Effector memory CD4-positive, alpha-beta T cell (primary cell): ENCODE measurements at regions not wholly inside any gene's neighbourhood (a gene's known extent, or its start where the extent isn't known, plus 50 kb on each side); places are given as distances from the start of the nearest gene placed in this dataset.

Source experiments
- DNase-seq, 3 donors: peaks; one replicate each; pipeline ENCODE4 v3.0.0-alpha.2; 2020
- H3K27ac ChIP-seq: 2 replicates; pipeline ENCODE4 v1.7.0; 2013; ENCODE audit warnings: mild to moderate bottlenecking, low read length, moderate library complexity; ENCODE audit not compliant: insufficient read depth, poor library complexity, severe bottlenecking
- H3K27me3 ChIP-seq: replicated peaks from 2 replicates; pipeline ENCODE4 v1.7.0; 2013; ENCODE audit warnings: mild to moderate bottlenecking, low read length; ENCODE audit not compliant: insufficient read depth, control insufficient read depth, poor library complexity, severe bottlenecking
- H3K36me3 ChIP-seq: 2 replicates; pipeline ENCODE4 v1.7.0; 2013; ENCODE audit warnings: mild to moderate bottlenecking, low read length, moderate library complexity; ENCODE audit not compliant: control insufficient read depth, insufficient read depth
- H3K4me1 ChIP-seq: 2 replicates; pipeline ENCODE4 v1.7.0; 2013; ENCODE audit warnings: low read length, mild to moderate bottlenecking; ENCODE audit not compliant: control insufficient read depth, insufficient read depth, poor library complexity, severe bottlenecking
- H3K4me3 ChIP-seq: 2 replicates; pipeline ENCODE4 v1.7.0; 2013; ENCODE audit warnings: low read length, low read depth, mild to moderate bottlenecking; ENCODE audit not compliant: insufficient read depth, poor library complexity, severe bottlenecking
- H3K9me3 ChIP-seq: 2 replicates; pipeline ENCODE4 v1.7.0; 2013; ENCODE audit warnings: mild to moderate bottlenecking, low read length, moderate library complexity; ENCODE audit not compliant: control insufficient read depth

DNA sequence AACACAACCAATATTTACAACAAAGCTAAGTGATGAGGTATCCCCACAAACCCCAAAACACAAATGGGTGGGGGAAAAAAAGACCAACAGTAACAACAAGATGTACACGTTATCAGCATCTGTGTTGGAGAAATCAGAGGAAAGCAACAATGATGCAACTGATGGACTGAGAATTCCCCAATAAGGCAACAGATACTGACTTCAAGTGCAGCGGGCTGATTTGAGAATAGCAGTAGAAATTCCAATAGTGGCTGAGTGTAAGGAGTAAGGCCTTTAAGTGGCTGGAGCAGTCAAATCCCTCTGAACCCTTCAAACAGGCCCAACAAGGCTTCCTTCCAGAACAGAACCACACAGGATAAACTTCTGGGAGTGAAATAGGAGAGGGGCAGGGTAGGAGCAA lies 97.6 kb downstream of the TM2D1 start:
- Histone ChIP-seq H3K4me3 (no peak overlapping the region), H3K4me1 (no peaks in the 10 kb centered on the region), H3K9me3 (no peaks in the 10 kb centered on the region), H3K36me3 (no peaks in the 10 kb centered on the region), H3K27ac (no peak overlapping the region), H3K27me3 (no peaks in the 10 kb centered on the region)
- DNase-seq, result no peak

DNA sequence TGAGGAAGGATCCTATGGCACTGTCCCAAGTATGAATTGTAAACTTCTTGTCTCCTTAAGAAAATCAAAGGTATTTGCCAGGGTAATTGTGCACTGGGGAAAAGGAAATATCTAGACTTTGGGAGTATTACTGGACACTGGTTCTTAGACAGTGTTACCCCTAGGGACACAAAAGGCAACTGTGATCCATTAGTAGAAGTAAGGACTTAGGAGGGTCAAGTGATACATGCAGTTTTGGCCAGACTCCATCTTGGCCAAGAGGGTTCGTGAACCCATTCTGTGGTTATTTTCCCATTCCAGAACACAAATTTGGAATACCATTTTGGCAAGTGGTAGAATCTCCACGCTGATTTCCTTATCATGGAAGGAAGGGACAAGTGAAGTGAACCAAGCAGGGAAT lies 98.1 kb downstream of the TM2D1 start:
- H3K27me3 ChIP-seq, result no peaks in the 10 kb centered on the region
- H3K4me1 ChIP-seq, result no peaks in the 10 kb centered on the region
- no peaks in the 10 kb centered on the region for H3K36me3 ChIP-seq
- no peak overlapping the region for H3K4me3 ChIP-seq
- no peaks in the 10 kb centered on the region for H3K9me3 ChIP-seq
- no peak for DNase-seq
- H3K27ac ChIP-seq, result no peak overlapping the region

DNA sequence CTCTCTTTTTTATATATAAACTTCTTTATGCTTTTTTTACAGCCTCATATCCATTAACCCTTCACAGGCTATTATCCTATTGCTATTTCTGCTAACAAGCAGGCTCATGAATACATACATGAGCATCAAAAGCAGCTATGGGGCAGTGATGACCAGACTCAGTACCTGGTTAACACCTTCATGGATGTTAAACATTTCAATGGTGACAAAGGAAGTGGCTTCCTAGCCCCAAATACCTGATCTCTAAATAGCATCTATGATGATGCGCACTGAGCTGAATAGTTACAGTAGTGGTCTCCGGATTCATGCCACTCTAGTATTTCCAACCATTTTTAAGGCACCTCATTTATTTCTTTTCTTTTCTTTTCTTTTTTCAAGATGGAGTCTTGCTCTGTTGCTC lies 101.1 kb downstream of the TM2D1 start:
- Histone ChIP-seq H3K36me3 (no peaks in the 10 kb centered on the region), H3K4me3 (no peak overlapping the region), H3K27me3 (no peaks in the 10 kb centered on the region), H3K27ac (no peak overlapping the region), H3K4me1 (no peaks in the 10 kb centered on the region), H3K9me3 (no peaks in the 10 kb centered on the region)
- DNase-seq, result no peak

DNA sequence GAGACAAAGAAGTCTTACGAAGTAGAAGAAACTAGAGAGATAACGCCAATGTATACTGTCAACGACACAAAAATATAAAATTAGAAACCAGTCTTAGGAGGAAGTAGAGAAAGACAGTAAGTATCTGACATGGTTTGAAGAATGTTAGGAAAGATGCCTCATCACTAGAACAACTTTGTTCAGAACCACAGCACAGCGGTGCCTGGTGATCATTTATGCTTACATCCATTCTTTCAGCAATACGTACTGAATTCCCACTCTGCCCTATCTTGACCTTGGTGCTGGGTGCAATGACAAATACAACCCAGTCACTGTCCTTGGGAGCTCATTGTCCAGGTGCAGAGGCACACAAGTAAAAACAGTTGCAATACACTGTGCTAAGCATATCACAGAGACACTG lies 104.4 kb downstream of the TM2D1 start:
- no peak for DNase-seq
- H3K27me3 ChIP-seq, result no peaks in the 10 kb centered on the region
- no peaks in the 10 kb centered on the region for H3K36me3 ChIP-seq
- no peak overlapping the region for H3K4me3 ChIP-seq
- H3K27ac ChIP-seq, result no peak overlapping the region
- H3K4me1 ChIP-seq, result no peaks in the 10 kb centered on the region
- no peaks in the 10 kb centered on the region for H3K9me3 ChIP-seq

DNA sequence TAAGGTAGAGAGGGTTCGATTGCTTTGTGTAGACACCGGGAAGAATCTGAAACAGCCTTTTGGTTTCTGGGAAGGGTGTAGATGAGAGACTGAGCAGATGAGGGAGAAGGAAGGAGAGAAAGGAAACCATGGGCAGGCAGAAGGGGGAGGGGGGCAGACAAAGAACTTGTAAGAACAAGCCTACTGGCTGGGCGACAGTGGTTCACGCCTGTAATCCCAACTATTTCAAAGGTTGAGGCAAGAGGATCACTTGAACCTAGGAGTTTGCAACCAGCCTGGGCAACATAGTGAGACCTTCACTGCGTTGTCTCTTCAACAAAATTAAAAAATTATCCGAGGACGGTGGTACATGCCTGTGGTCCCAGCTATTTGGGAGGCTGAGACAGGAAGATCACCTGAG lies 106.2 kb downstream of the TM2D1 start:
- no peaks in the 10 kb centered on the region for H3K27me3 ChIP-seq
- H3K9me3 ChIP-seq, result no peaks in the 10 kb centered on the region
- no peak overlapping the region for H3K27ac ChIP-seq
- no peaks in the 10 kb centered on the region for H3K4me1 ChIP-seq
- H3K4me3 ChIP-seq, result no peak overlapping the region
- H3K36me3 ChIP-seq, result no peaks in the 10 kb centered on the region
- no peak for DNase-seq

DNA sequence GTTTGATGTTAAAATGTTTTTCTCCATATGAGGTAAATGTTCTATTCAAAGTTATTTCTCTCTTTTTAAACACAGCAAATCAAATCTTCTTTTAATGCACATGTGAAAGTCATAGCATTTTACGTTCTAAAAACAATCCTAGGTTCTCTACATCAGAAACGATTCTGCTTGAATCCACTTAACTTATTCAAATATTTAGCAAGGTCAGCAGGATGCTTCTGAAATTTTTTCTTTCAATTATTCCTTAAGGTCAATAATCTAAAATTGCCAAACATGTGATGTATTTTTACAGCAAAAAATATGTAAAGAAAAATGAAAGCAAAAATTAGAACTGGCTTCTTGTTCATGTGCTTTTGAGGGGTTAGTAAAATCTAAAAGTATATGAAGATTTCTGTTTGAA lies 106.7 kb downstream of the TM2D1 start:
- H3K4me1 ChIP-seq, result no peaks in the 10 kb centered on the region
- H3K4me3 ChIP-seq, result no peak overlapping the region
- no peak for DNase-seq
- H3K27me3 ChIP-seq, result no peaks in the 10 kb centered on the region
- H3K27ac ChIP-seq, result no peak overlapping the region
- H3K36me3 ChIP-seq, result no peaks in the 10 kb centered on the region
- H3K9me3 ChIP-seq, result no peaks in the 10 kb centered on the region

DNA sequence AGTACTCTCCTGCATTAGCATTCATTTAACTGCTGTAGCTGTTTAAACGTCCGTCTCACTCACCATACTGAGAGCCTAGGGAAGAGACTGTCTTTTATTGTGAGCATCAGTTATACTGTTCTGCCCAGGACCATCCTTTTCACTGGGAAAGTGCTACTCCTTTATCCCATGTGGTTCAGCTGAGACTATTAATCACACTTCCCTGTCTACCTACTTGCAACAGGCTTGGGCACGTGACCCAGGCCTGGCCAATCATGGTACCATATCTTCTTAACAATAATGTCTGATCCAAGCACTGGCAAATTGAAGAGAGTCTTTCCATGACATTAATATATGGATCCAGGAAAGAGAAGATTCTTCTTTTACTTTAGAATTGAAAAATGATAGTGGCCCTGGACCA lies 108.1 kb downstream of the TM2D1 start:
- Histone ChIP-seq H3K27me3 (no peaks in the 10 kb centered on the region), H3K9me3 (no peaks in the 10 kb centered on the region), H3K4me3 (no peak overlapping the region), H3K36me3 (no peaks in the 10 kb centered on the region), H3K27ac (no peak overlapping the region), H3K4me1 (no peaks in the 10 kb centered on the region)
- no peak for DNase-seq

DNA sequence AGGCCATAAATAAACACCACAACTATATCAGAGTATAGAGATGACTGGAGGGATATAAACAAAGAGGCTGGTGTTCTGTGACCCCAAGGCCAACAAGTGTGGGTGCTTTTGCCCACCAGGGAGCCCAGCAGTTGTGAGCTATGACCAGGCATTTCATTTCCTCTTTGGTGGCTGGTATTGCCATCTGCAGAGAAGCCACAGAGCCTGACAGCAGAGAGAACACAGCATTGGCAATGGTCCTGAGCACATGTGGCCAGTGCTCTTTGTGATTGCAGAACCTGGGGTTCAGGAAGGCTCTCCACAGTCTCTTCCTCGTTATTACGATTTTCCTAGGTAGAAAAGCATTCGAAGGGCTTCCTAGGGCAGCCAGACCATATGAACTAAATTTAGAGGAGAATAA lies 112.3 kb downstream of the TM2D1 start:
- Histone ChIP-seq H3K9me3 (no peaks in the 10 kb centered on the region), H3K27me3 (no peaks in the 10 kb centered on the region), H3K4me3 (no peak overlapping the region), H3K36me3 (no peaks in the 10 kb centered on the region), H3K27ac (no peak overlapping the region), H3K4me1 (no peaks in the 10 kb centered on the region)
- DNase-seq, result no peak

DNA sequence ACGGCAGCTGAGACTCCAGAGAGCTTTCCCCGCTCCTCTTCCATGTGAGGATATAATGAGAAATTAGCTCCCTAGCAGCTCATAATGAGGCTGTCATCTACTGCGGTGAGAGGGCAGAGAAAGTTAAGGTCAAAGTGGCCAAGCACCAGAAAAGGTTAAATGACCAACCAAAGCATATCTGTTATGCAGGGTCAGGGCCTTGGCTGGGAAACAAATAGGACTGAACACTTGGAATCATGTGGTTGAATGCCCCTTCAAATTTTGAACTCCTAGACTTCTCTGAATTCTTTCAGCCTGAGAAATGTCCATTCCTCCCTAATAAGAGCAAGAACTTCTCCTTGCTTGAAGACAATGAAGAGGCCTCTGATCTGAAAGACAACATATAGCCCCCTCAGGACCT lies 115.9 kb downstream of the TM2D1 start:
- Histone ChIP-seq H3K27ac (no peak overlapping the region), H3K4me3 (no peak overlapping the region), H3K27me3 (no peaks in the 10 kb centered on the region), H3K4me1 (no peaks in the 10 kb centered on the region), H3K9me3 (no peaks in the 10 kb centered on the region), H3K36me3 (no peaks in the 10 kb centered on the region)
- DNase-seq, result no peak

DNA sequence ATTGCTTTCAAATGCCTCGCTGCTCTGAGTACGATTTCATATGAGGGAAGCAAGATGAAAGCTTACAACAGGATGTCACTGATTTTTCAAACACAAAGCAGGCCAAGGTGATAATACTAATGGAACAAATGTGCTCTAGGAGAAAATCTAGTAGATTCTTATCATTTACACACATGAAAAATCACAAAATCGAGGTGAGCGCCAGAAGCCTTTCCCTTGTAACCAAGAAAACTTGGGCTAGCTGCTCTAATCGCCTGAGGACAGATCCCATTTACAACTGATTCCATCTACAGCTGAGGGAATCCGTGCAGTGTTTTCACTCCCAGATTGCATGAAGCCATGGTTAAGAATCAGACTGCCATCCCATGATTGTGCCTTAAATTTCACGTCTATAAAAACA lies 117.5 kb downstream of the TM2D1 start:
- Histone ChIP-seq H3K4me1 (no peaks in the 10 kb centered on the region), H3K27ac (no peak overlapping the region), H3K27me3 (no peaks in the 10 kb centered on the region), H3K36me3 (no peaks in the 10 kb centered on the region), H3K9me3 (no peaks in the 10 kb centered on the region), H3K4me3 (no peak overlapping the region)
- no peak for DNase-seq
